ENCODE measurements at regions not wholly inside any gene's neighbourhood (a gene's known extent, or its start where the extent isn't known, plus 50 kb on each side); places are given as distances from the start of the nearest gene placed in this dataset.

- TF ChIP-seq CTCF (IDR thresholded peaks at IDR 0.05) (no peak), POLR2A (IDR thresholded peaks at IDR 0.05) (no peak)
These were observed 123.4 kb upstream of the PRR20G start for GRCh38 chr3:127411083-127411727.
